ENCODE measurements at regions not wholly inside any gene's neighbourhood (a gene's known extent, or its start where the extent isn't known, plus 50 kb on each side); places are given as distances from the start of the nearest gene placed in this dataset.

GRCh38 chr2:2502201-2502549 lies 171.1 kb upstream of the MYT1L start:
- Mint-ChIP-seq H3K27ac (no peak overlapping the region), H3K4me1 (no peaks in the 10 kb centered on the region), H3K36me3 (no peaks in the 10 kb centered on the region), H3K4me3 (no peak overlapping the region), H3K9me3 (peaks cover 0 to 4% of the 10 kb centered on the region in 2 donors), H3K27me3 (ENCODE audit: low read depth in 2 of 2) (no peaks in the 10 kb centered on the region)
- 81% methylated on average over 4 of the region's 4 CpGs for WGBS (ENCODE audit: insufficient coverage)
- H3K4me1 ChIP-seq (ENCODE audit: control insufficient read depth, insufficient read depth, low read length), result no peaks in the 10 kb centered on the region
- H3K9me3 ChIP-seq (ENCODE audit: control insufficient read depth, insufficient read depth, low read length), result no peaks in the 10 kb centered on the region
- H3K36me3 ChIP-seq (ENCODE audit: control insufficient read depth, insufficient read depth, low read length), result no peaks in the 10 kb centered on the region
- TF ChIP-seq CTCF (IDR thresholded peaks at IDR 0.05), result no peak
- ATAC-seq (no peak), DNase-seq (no peak)
- no peak overlapping the region for H3K27ac ChIP-seq (ENCODE audit: low read length)
- no peak overlapping the region for H3K4me3 ChIP-seq (ENCODE audit: low read length)
- H3K27me3 ChIP-seq (ENCODE audit: control insufficient read depth, insufficient read depth, low read length), result no peaks in the 10 kb centered on the region
- intact Hi-C loops (cut with micrococcal nuclease), result no loop called here

- H3K4me3 Mint-ChIP-seq, result no peak overlapping the region
- no peak for ATAC-seq
- Histone ChIP-seq H3K27me3 (ENCODE audit: control insufficient read depth, insufficient read depth, low read length) (no peaks in the 10 kb centered on the region), H3K27ac (ENCODE audit: low read length) (no peak overlapping the region), H3K4me1 (ENCODE audit: control insufficient read depth, insufficient read depth, low read length) (no peaks in the 10 kb centered on the region), H3K4me3 (ENCODE audit: low read length) (no peak overlapping the region), H3K9me3 (ENCODE audit: control insufficient read depth, insufficient read depth, low read length) (no peaks in the 10 kb centered on the region), H3K36me3 (ENCODE audit: control insufficient read depth, insufficient read depth, low read length) (no peaks in the 10 kb centered on the region)
- H3K4me1 Mint-ChIP-seq, result no peaks in the 10 kb centered on the region
- no peak for TF ChIP-seq CTCF (IDR thresholded peaks at IDR 0.05)
- H3K9me3 Mint-ChIP-seq, result peaks cover 0 to 4% of the 10 kb centered on the region in 2 donors
- H3K27ac Mint-ChIP-seq, result no peak overlapping the region
- no peak for DNase-seq
- WGBS (ENCODE audit: insufficient coverage), result 89% methylated on average over 9 of the region's 9 CpGs
- no peaks in the 10 kb centered on the region for H3K27me3 Mint-ChIP-seq (ENCODE audit: low read depth in 2 of 2)
- no peaks in the 10 kb centered on the region for H3K36me3 Mint-ChIP-seq
- intact Hi-C loops (cut with micrococcal nuclease), result no loop called here
These were observed 170.6 kb upstream of the MYT1L start for GRCh38 chr2:2501454-2502200.

DNA sequence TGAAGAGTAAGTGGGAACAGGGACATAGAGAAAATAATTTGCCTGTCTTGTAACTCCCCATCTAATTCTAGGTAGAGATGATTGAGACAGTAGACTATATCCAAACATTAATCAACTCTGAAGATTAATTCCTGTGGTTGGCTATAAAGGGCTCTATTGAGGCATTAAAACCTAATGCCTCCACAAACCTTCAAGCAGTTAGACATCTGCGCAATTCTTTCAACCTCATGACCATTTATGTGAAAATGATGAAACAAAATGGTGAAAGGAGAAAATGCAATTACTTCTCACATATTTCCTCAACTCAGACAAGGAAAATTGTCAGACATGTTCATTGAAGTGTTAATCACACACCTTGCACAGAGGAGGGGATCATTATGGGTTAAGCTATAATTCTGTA lies 164.5 kb upstream of the MYT1L start:
- Mint-ChIP-seq H3K27me3 (ENCODE audit: low read depth in 2 of 2) (peaks cover 0 to 3% of the 10 kb centered on the region in 2 donors), H3K4me3 (no peak overlapping the region), H3K36me3 (no peaks in the 10 kb centered on the region), H3K9me3 (no peaks in the 10 kb centered on the region), H3K27ac (no peak overlapping the region), H3K4me1 (no peaks in the 10 kb centered on the region)
- no peak for DNase-seq
- Histone ChIP-seq H3K9me3 (ENCODE audit: control insufficient read depth, insufficient read depth, low read length) (no peaks in the 10 kb centered on the region), H3K4me1 (ENCODE audit: control insufficient read depth, insufficient read depth, low read length) (no peaks in the 10 kb centered on the region), H3K36me3 (ENCODE audit: control insufficient read depth, insufficient read depth, low read length) (no peaks in the 10 kb centered on the region), H3K27ac (ENCODE audit: low read length) (no peak overlapping the region), H3K27me3 (ENCODE audit: control insufficient read depth, insufficient read depth, low read length) (no peaks in the 10 kb centered on the region), H3K4me3 (ENCODE audit: low read length) (no peak overlapping the region)
- TF ChIP-seq CTCF (IDR thresholded peaks at IDR 0.05), result no peak
- ATAC-seq, result no peak
- no CpG with 5 or more reads among the region's 1 CpG for WGBS (ENCODE audit: insufficient coverage)
- intact Hi-C loops (cut with micrococcal nuclease), result no loop called here

DNA sequence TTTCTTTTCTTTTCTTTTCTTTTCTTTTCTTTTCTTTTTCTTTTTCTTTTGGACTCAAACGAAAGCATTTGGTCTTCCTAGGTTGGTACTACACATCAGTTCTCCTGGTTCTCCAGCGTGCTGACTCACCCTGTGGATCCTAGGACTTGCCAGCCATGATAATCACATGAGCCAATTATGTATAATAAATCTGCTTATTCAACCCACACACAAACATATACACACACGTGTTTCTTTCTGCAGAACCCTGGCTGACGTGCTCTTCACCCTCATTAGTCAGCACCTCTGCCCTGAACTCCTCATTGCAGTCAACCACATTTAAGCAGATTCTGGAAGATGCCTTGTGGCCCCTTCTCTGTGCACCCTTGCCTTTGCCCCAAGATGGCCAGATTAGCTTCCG lies 162.4 kb upstream of the MYT1L start:
- Histone ChIP-seq H3K27me3 (ENCODE audit: control insufficient read depth, insufficient read depth, low read length) (no peaks in the 10 kb centered on the region), H3K9me3 (ENCODE audit: control insufficient read depth, insufficient read depth, low read length) (no peaks in the 10 kb centered on the region), H3K4me3 (ENCODE audit: low read length) (no peak overlapping the region), H3K27ac (ENCODE audit: low read length) (no peak overlapping the region), H3K4me1 (ENCODE audit: control insufficient read depth, insufficient read depth, low read length) (no peaks in the 10 kb centered on the region), H3K36me3 (ENCODE audit: control insufficient read depth, insufficient read depth, low read length) (no peaks in the 10 kb centered on the region)
- Mint-ChIP-seq H3K9me3 (peaks cover 0 to 2% of the 10 kb centered on the region in 2 donors), H3K4me1 (no peaks in the 10 kb centered on the region), H3K27me3 (ENCODE audit: low read depth in 2 of 2) (peaks cover 0 to 3% of the 10 kb centered on the region in 2 donors), H3K36me3 (no peaks in the 10 kb centered on the region), H3K27ac (no peak overlapping the region), H3K4me3 (no peak overlapping the region)
- intact Hi-C loops (cut with micrococcal nuclease), result no loop called here
- ATAC-seq (no peak), DNase-seq (no peak)
- TF ChIP-seq CTCF (IDR thresholded peaks at IDR 0.05), result no peak
- WGBS (ENCODE audit: insufficient coverage), result 78% methylated on average over 5 of the region's 5 CpGs
